ENCODE measurements at regions not wholly inside any gene's neighbourhood (a gene's known extent, or its start where the extent isn't known, plus 50 kb on each side); places are given as distances from the start of the nearest gene placed in this dataset.

- DNase-seq = no peak
Observed at GRCh38 chr3:178260887-178261565, 275.2 kb upstream of the KCNMB2 start.

- no peak for DNase-seq
Observed at GRCh38 chr3:178263236-178263916, 272.9 kb upstream of the KCNMB2 start.

- DNase-seq = no peak
Observed at GRCh38 chr3:178267158-178267844, 268.9 kb upstream of the KCNMB2 start.

- no peak for DNase-seq
Observed at GRCh38 chr3:178270838-178271237, 265.4 kb upstream of the KCNMB2 start.

- no peak for DNase-seq
Observed at GRCh38 chr3:178271740-178272387, 264.4 kb upstream of the KCNMB2 start.

- DNase-seq = no peak
Observed at GRCh38 chr3:178272841-178273240, 263.4 kb upstream of the KCNMB2 start.

- DNase-seq = no peak
Observed at GRCh38 chr3:178274711-178275110, 261.5 kb upstream of the KCNMB2 start.

GRCh38 chr3:178275311-178275710 lies 260.9 kb upstream of the KCNMB2 start:
- no peak for DNase-seq

GRCh38 chr3:178275793-178276192 lies 260.4 kb upstream of the KCNMB2 start:
- no peak for DNase-seq

GRCh38 chr3:178277605-178278004 lies 258.6 kb upstream of the KCNMB2 start:
- DNase-seq = no peak

GRCh38 chr3:178283561-178283960 lies 252.7 kb upstream of the KCNMB2 start:
- DNase-seq = no peak

GRCh38 chr3:178284181-178284580 lies 252.1 kb upstream of the KCNMB2 start:
- DNase-seq = no peak

GRCh38 chr3:178288074-178288473 lies 248.2 kb upstream of the KCNMB2 start:
- no peak for DNase-seq

GRCh38 chr3:178289544-178290160 lies 246.6 kb upstream of the KCNMB2 start:
- DNase-seq = no peak

- no peak for DNase-seq
Observed at GRCh38 chr3:178291574-178292370, 244.5 kb upstream of the KCNMB2 start.

GRCh38 chr3:178295292-178295912 lies 240.8 kb upstream of the KCNMB2 start:
- DNase-seq = no peak

- no peak for DNase-seq
Observed at GRCh38 chr3:178297199-178297598, 239.0 kb upstream of the KCNMB2 start.

- DNase-seq = no peak
Observed at GRCh38 chr3:178297740-178298139, 238.5 kb upstream of the KCNMB2 start.

GRCh38 chr3:178300441-178300959 lies 235.7 kb upstream of the KCNMB2 start:
- DNase-seq = no peak

GRCh38 chr3:178302966-178303930 lies 233.0 kb upstream of the KCNMB2 start:
- DNase-seq = no peak
